AG09319 (cell line): ENCODE measurements at regions not wholly inside any gene's neighbourhood (a gene's known extent, or its start where the extent isn't known, plus 50 kb on each side); places are given as distances from the start of the nearest gene placed in this dataset.

Source experiments
- DNase-seq: peaks from one replicate; pipeline ENCODE4 v3.0.0-alpha.2; 2010; ENCODE audit warnings: low read depth; ENCODE audit errors: extremely low read depth
- CTCF ChIP-seq: IDR thresholded peaks from 2 replicates; pipeline ENCODE4 v1.5.1; 2011; ENCODE audit warnings: low read depth, mild to moderate bottlenecking, inconsistent platforms, low read length, moderate library complexity

- TF ChIP-seq CTCF: no peak
- DNase-seq: no peak
Measured at GRCh38 chr3:5972586-5972985, 785.1 kb downstream of the EDEM1 start.

- no peak for TF ChIP-seq CTCF
Measured at GRCh38 chr3:5974630-5975322, 787.3 kb downstream of the EDEM1 start.

GRCh38 chr3:5977331-5977730 is 789.8 kb downstream of the EDEM1 start:
- DNase-seq: no peak
- TF ChIP-seq CTCF: no peak

More at GRCh38 chr3:5974630-5975322, 787.3 kb downstream of the EDEM1 start:
- DNase-seq: no peak

GRCh38 chr3:5980475-5980874 is 793.0 kb downstream of the EDEM1 start:
- no peak for TF ChIP-seq CTCF
- no peak for DNase-seq

- no peak for DNase-seq
- TF ChIP-seq CTCF: no peak
Measured at GRCh38 chr3:5994651-5995050, 807.1 kb downstream of the EDEM1 start.

GRCh38 chr3:6018456-6018855 is 830.9 kb downstream of the EDEM1 start:
- TF ChIP-seq CTCF: no peak
- DNase-seq: no peak

- DNase-seq: no peak
- no peak for TF ChIP-seq CTCF
Measured at GRCh38 chr3:6022621-6023020, 835.1 kb downstream of the EDEM1 start.
